ENCODE measurements at regions not wholly inside any gene's neighbourhood (a gene's known extent, or its start where the extent isn't known, plus 50 kb on each side); places are given as distances from the start of the nearest gene placed in this dataset.
"Not testable (repeated sequence)": the region's sequence is repeated elsewhere in the genome, so short reads cannot be mapped to it uniquely, and the experiment has no call there.

GRCh38 chr4:81348086-81348777 lies 123.5 kb downstream of the RASGEF1B start:
- Mint-ChIP-seq H3K4me1 (ENCODE audit: low read depth) (no peaks in the 10 kb centered on the region), H3K4me3 (no peak overlapping the region), H3K9me3 (no peaks in the 10 kb centered on the region), H3K27ac (no peak overlapping the region), H3K27me3 (ENCODE audit: low read depth) (peaks cover 17% of the 10 kb centered on the region), H3K36me3 (ENCODE audit: low read depth) (no peaks in the 10 kb centered on the region)
- intact Hi-C loops (cut with micrococcal nuclease) = no loop called here
- no peak for DNase-seq
- CTCF ChIA-PET = interaction anchor here (2.8 kb wide), 1 partner anchor 278 kb away, joined by 11 read pairs; no protein-coding TSS in a partner anchor

- Mint-ChIP-seq H3K4me1 (ENCODE audit: low read depth) (no peaks in the 10 kb centered on the region), H3K27ac (no peak overlapping the region), H3K4me3 (no peak overlapping the region), H3K9me3 (no peaks in the 10 kb centered on the region), H3K36me3 (ENCODE audit: low read depth) (no peaks in the 10 kb centered on the region), H3K27me3 (ENCODE audit: low read depth) (peaks cover 14% of the 10 kb centered on the region)
- DNase-seq = no peak
- CTCF ChIA-PET = interaction anchor here (2.8 kb wide), 1 partner anchor 277 kb away, joined by 11 read pairs; no protein-coding TSS in a partner anchor
- intact Hi-C loops (cut with micrococcal nuclease) = no loop called here
These were observed 125.0 kb downstream of the RASGEF1B start for GRCh38 chr4:81346719-81347118.

- H3K9me3 Mint-ChIP-seq = no peaks in the 10 kb centered on the region
- no peaks in the 10 kb centered on the region for H3K36me3 Mint-ChIP-seq (ENCODE audit: low read depth)
- H3K27ac Mint-ChIP-seq = no peak overlapping the region
- peaks cover 24% of the 10 kb centered on the region for H3K27me3 Mint-ChIP-seq (ENCODE audit: low read depth)
- no peak overlapping the region for H3K4me3 Mint-ChIP-seq
- H3K4me1 Mint-ChIP-seq (ENCODE audit: low read depth) = no peaks in the 10 kb centered on the region
- no peak for DNase-seq
- intact Hi-C loops (cut with micrococcal nuclease) = no loop called here
- CTCF ChIA-PET = interaction anchor here (1.2 kb wide), 1 partner anchor 273 kb away, joined by 3 read pairs; no protein-coding TSS in a partner anchor
These were observed 128.2 kb downstream of the RASGEF1B start for GRCh38 chr4:81343536-81343935.

- Mint-ChIP-seq H3K27me3 (ENCODE audit: low read depth) (peaks cover 24% of the 10 kb centered on the region), H3K27ac (no peak overlapping the region), H3K36me3 (ENCODE audit: low read depth) (no peaks in the 10 kb centered on the region), H3K4me1 (ENCODE audit: low read depth) (no peaks in the 10 kb centered on the region), H3K9me3 (no peaks in the 10 kb centered on the region), H3K4me3 (no peak overlapping the region)
- DNase-seq = no peak
- CTCF ChIA-PET = interaction anchor here (1.2 kb wide), 1 partner anchor 273 kb away, joined by 3 read pairs; no protein-coding TSS in a partner anchor
- intact Hi-C loops (cut with micrococcal nuclease) = no loop called here
These were observed 128.0 kb upstream of the PRKG2 start for GRCh38 chr4:81343046-81343445.

DNA sequence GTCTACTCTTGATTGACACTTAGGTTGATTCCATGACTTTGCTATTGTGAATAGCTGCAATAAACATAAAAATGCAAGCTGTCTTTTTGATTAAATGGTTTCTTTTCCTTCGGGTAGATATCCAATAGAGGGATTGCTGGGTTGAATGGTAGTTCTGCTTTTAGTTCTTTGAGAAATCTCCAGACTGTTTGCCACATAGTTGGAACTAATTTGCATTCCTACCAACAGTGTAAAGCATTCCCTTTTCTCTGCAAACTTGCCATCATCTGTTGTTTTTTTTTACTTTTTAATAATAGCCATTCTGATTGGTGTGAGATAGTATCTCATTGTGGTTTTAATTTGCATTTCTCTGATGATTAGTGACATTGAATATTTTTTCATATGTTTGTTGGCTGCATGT lies 122.2 kb upstream of the PRKG2 start:
- Mint-ChIP-seq H3K27ac (no peak overlapping the region), H3K9me3 (no peaks in the 10 kb centered on the region), H3K4me1 (ENCODE audit: low read depth) (no peaks in the 10 kb centered on the region), H3K36me3 (ENCODE audit: low read depth) (no peaks in the 10 kb centered on the region), H3K4me3 (no peak overlapping the region), H3K27me3 (ENCODE audit: low read depth) (peaks cover 13% of the 10 kb centered on the region)
- DNase-seq = no peak
- CTCF ChIA-PET = interaction anchor here (4.1 kb wide), 1 partner anchor 15 kb away, joined by 18 read pairs; no protein-coding TSS in a partner anchor
- intact Hi-C loops (cut with micrococcal nuclease) = no loop called here

GRCh38 chr4:81335122-81335912 lies 120.3 kb upstream of the PRKG2 start:
- Mint-ChIP-seq H3K4me1 (ENCODE audit: low read depth) (no peaks in the 10 kb centered on the region), H3K27ac (no peak overlapping the region), H3K36me3 (ENCODE audit: low read depth) (no peaks in the 10 kb centered on the region), H3K4me3 (no peak overlapping the region), H3K27me3 (ENCODE audit: low read depth) (no peaks in the 10 kb centered on the region), H3K9me3 (no peaks in the 10 kb centered on the region)
- intact Hi-C loops (cut with micrococcal nuclease) = no loop called here
- no peak for DNase-seq
- CTCF ChIA-PET = interaction anchor here (4.1 kb wide), 1 partner anchor 17 kb away, joined by 18 read pairs; no protein-coding TSS in a partner anchor

- intact Hi-C loops (cut with micrococcal nuclease) = no loop called here
- Mint-ChIP-seq H3K36me3 (ENCODE audit: low read depth) (no peaks in the 10 kb centered on the region), H3K4me1 (ENCODE audit: low read depth) (no peaks in the 10 kb centered on the region), H3K4me3 (no peak overlapping the region), H3K27ac (no peak overlapping the region), H3K9me3 (no peaks in the 10 kb centered on the region), H3K27me3 (ENCODE audit: low read depth) (peaks cover 5% of the 10 kb centered on the region)
- CTCF ChIA-PET = no interaction called here
- no peak for DNase-seq
These were observed 115.0 kb upstream of the PRKG2 start for GRCh38 chr4:81330018-81330417.

DNA sequence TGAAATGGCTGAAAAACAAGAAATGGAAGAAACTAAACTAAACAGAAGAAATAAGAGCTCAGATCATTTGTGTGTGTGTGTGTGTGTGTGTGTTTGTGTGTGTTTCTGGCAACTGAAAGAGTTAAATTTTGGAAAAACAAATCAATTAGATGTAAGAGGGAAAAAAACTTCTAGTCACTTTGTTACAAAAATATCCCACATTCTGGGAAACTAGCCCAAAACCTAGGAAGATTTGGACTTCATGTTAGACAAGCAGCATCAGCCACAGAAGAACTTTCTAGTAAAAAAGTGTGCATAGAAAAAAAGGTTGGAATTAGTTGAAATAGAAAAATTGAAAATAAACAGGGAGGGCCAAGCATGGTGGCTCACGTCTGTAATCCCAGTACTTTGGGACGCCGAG lies 111.6 kb upstream of the PRKG2 start:
- no peak overlapping the region for H3K4me3 Mint-ChIP-seq
- intact Hi-C loops (cut with micrococcal nuclease) = no loop called here
- DNase-seq = no peak
- H3K4me1 Mint-ChIP-seq (ENCODE audit: low read depth) = no peaks in the 10 kb centered on the region
- H3K27ac Mint-ChIP-seq = no peak overlapping the region
- no peaks in the 10 kb centered on the region for H3K36me3 Mint-ChIP-seq (ENCODE audit: low read depth)
- H3K27me3 Mint-ChIP-seq (ENCODE audit: low read depth) = peaks cover 21% of the 10 kb centered on the region
- no peaks in the 10 kb centered on the region for H3K9me3 Mint-ChIP-seq
- CTCF ChIA-PET = no interaction called here

GRCh38 chr4:81324594-81324993 lies 109.6 kb upstream of the PRKG2 start:
- intact Hi-C loops (cut with micrococcal nuclease); DNase-seq; H3K4me3 Mint-ChIP-seq; H3K27ac Mint-ChIP-seq; H3K36me3 Mint-ChIP-seq (ENCODE audit: low read depth); H3K4me1 Mint-ChIP-seq (ENCODE audit: low read depth); H3K9me3 Mint-ChIP-seq; CTCF ChIA-PET: not testable (repeated sequence)
- peaks cover 27% of the 10 kb centered on the region for H3K27me3 Mint-ChIP-seq (ENCODE audit: low read depth)

- no peak overlapping the region for H3K27ac Mint-ChIP-seq
These were observed 104.6 kb upstream of the PRKG2 start for GRCh38 chr4:81319657-81320056.

GRCh38 chr4:81314897-81315470 lies 100.0 kb upstream of the PRKG2 start:
- CTCF ChIA-PET = no interaction called here
- H3K4me3 Mint-ChIP-seq = no peak overlapping the region
- no peaks in the 10 kb centered on the region for H3K4me1 Mint-ChIP-seq (ENCODE audit: low read depth)
- no peak for DNase-seq
- intact Hi-C loops (cut with micrococcal nuclease) = no loop called here
- no peaks in the 10 kb centered on the region for H3K9me3 Mint-ChIP-seq
- H3K27ac Mint-ChIP-seq = no peak overlapping the region
- H3K27me3 Mint-ChIP-seq (ENCODE audit: low read depth) = peaks cover 21% of the 10 kb centered on the region
- H3K36me3 Mint-ChIP-seq (ENCODE audit: low read depth) = no peaks in the 10 kb centered on the region

More at GRCh38 chr4:81319657-81320056, 104.6 kb upstream of the PRKG2 start:
- CTCF ChIA-PET = no interaction called here
- intact Hi-C loops (cut with micrococcal nuclease) = no loop called here
- DNase-seq = no peak
- Mint-ChIP-seq H3K4me3 (no peak overlapping the region), H3K9me3 (no peaks in the 10 kb centered on the region), H3K4me1 (ENCODE audit: low read depth) (no peaks in the 10 kb centered on the region), H3K27me3 (ENCODE audit: low read depth) (peaks cover 34% of the 10 kb centered on the region), H3K36me3 (ENCODE audit: low read depth) (no peaks in the 10 kb centered on the region)

- intact Hi-C loops (cut with micrococcal nuclease) = no loop called here
- no peaks in the 10 kb centered on the region for H3K36me3 Mint-ChIP-seq (ENCODE audit: low read depth)
These were observed 99.3 kb upstream of the PRKG2 start for GRCh38 chr4:81314196-81314896.

More at GRCh38 chr4:81314196-81314896, 99.3 kb upstream of the PRKG2 start:
- no peaks in the 10 kb centered on the region for H3K4me1 Mint-ChIP-seq (ENCODE audit: low read depth)
- H3K9me3 Mint-ChIP-seq = no peaks in the 10 kb centered on the region
- peaks cover 17% of the 10 kb centered on the region for H3K27me3 Mint-ChIP-seq (ENCODE audit: low read depth)
- H3K4me3 Mint-ChIP-seq = no peak overlapping the region
- H3K27ac Mint-ChIP-seq = no peak overlapping the region
- CTCF ChIA-PET = no interaction called here
- no peak for DNase-seq
